WTC11 (cell line): ENCODE measurements at regions not wholly inside any gene's neighbourhood (a gene's known extent, or its start where the extent isn't known, plus 50 kb on each side); places are given as distances from the start of the nearest gene placed in this dataset.

Experiments
- ATAC-seq: fragments of 200-7000 bp; cut with Tn5 transposase; 2 replicates; pipeline ENCODE4 v1.10.0; 2021; ENCODE audit warnings: mild to moderate bottlenecking, moderate library complexity
- CTCF ChIA-PET: fragments of 300-600 bp; sonication (Branson Sonifier 250); formaldehyde crosslinking; loops from one replicate; lab custom pipeline; 2021; ENCODE audit warnings: antibody characterized with exemption; lab: Charles Lee
- POLR2A ChIA-PET: fragments of 350-600 bp; sonication (Branson Sonifier 250); formaldehyde crosslinking; loops from one replicate; lab custom pipeline; 2021; ENCODE audit warnings: antibody characterized with exemption; lab: Charles Lee
- DNase-seq: peaks from one replicate; pipeline ENCODE4 v3.0.0; 2021; ENCODE audit warnings: low spot score
- H3K27ac Mint-ChIP-seq: 2 replicates; pipeline ENCODE4 v1.8.0; 2021; ENCODE audit warnings: mixed read lengths
- H3K27me3 Mint-ChIP-seq: 2 replicates; pipeline ENCODE4 v1.8.0; 2021; ENCODE audit warnings: low read depth, mild to moderate bottlenecking, moderate library complexity, mixed read lengths
- H3K36me3 Mint-ChIP-seq: 2 replicates; pipeline ENCODE4 v1.8.0; 2021; ENCODE audit warnings: mixed read lengths
- H3K4me1 Mint-ChIP-seq: 2 replicates; pipeline ENCODE4 v1.8.0; 2022; ENCODE audit warnings: mixed read lengths
- H3K4me3 Mint-ChIP-seq: 2 replicates; pipeline ENCODE4 v1.8.0; 2021; ENCODE audit warnings: mild to moderate bottlenecking, moderate library complexity, mixed read lengths
- H3K9me3 Mint-ChIP-seq: 2 replicates; pipeline ENCODE4 v1.8.0; 2021; ENCODE audit warnings: mixed read lengths
- CREB1 ChIP-seq: sonication (generic); formaldehyde crosslinking; IDR thresholded peaks from 2 replicates; pipeline ENCODE4 v1.8.0; 2023; ENCODE audit warnings: mild to moderate bottlenecking, missing genetic modification reagents
- ESRRA ChIP-seq: sonication (generic); formaldehyde crosslinking; IDR thresholded peaks from 2 replicates; pipeline ENCODE4 v1.8.1; 2022; ENCODE audit warnings: mild to moderate bottlenecking, missing genetic modification reagents, borderline replicate concordance
- FOXP1 ChIP-seq: sonication (generic); formaldehyde crosslinking; IDR thresholded peaks from 2 replicates; pipeline ENCODE4 v1.8.0; 2022; ENCODE audit warnings: missing genetic modification reagents, mild to moderate bottlenecking, moderate library complexity, borderline replicate concordance
- GABPB1 ChIP-seq: sonication (generic); formaldehyde crosslinking; IDR thresholded peaks from 2 replicates; pipeline ENCODE4 v1.8.1; 2023; ENCODE audit warnings: mild to moderate bottlenecking, missing genetic modification reagents
- GTF2I ChIP-seq: fragments of 250-450 bp; sonication (Bioruptor Pico); conservative IDR thresholded peaks from 2 replicates; pipeline ENCODE4 v1.4.0; 2021; ENCODE audit warnings: mild to moderate bottlenecking
- KAT7 ChIP-seq: sonication (generic); formaldehyde crosslinking; IDR thresholded peaks from 2 replicates; pipeline ENCODE4 v1.8.1; 2023; ENCODE audit warnings: missing genetic modification reagents, mild to moderate bottlenecking, borderline replicate concordance
- RORB ChIP-seq: fragments of 250-450 bp; sonication (Bioruptor Pico); IDR thresholded peaks from 2 replicates; pipeline ENCODE4 v1.9.0; 2021; ENCODE audit warnings: mild to moderate bottlenecking
- TEAD4 ChIP-seq: sonication (generic); formaldehyde crosslinking; IDR thresholded peaks from 2 replicates; pipeline ENCODE4 v1.8.0; 2022; ENCODE audit warnings: mild to moderate bottlenecking, missing genetic modification reagents
- USF1 ChIP-seq: sonication (generic); formaldehyde crosslinking; IDR thresholded peaks from 2 replicates; pipeline ENCODE4 v1.8.0; 2022; ENCODE audit warnings: mild to moderate bottlenecking, missing genetic modification reagents
- ZNF121 ChIP-seq: sonication (generic); formaldehyde crosslinking; IDR thresholded peaks from 2 replicates; pipeline ENCODE4 v1.8.0; 2023; ENCODE audit warnings: missing genetic modification reagents
- ZNF219 ChIP-seq: sonication (generic); formaldehyde crosslinking; IDR thresholded peaks from 2 replicates; pipeline ENCODE4 v1.8.0; 2023; ENCODE audit warnings: missing genetic modification reagents, mild to moderate bottlenecking, borderline replicate concordance
- ZNF263 ChIP-seq: sonication (generic); formaldehyde crosslinking; IDR thresholded peaks from 2 replicates; pipeline ENCODE4 v1.8.1; 2022; ENCODE audit warnings: low read depth, mild to moderate bottlenecking, moderate library complexity, missing genetic modification reagents
- ZNF532 ChIP-seq: fragments of 250-450 bp; sonication (Bioruptor Pico); IDR thresholded peaks from 2 replicates; pipeline ENCODE4 v1.9.0; 2021; ENCODE audit warnings: mild to moderate bottlenecking, borderline replicate concordance
- ZSCAN18 ChIP-seq: fragments of 250-450 bp; sonication (Bioruptor Pico); IDR thresholded peaks from 2 replicates; pipeline ENCODE4 v2.1.2; 2022; ENCODE audit warnings: mild to moderate bottlenecking, moderate library complexity
- TF ChIP-seq, protein P1 (sequence below): sonication (generic); formaldehyde crosslinking; IDR thresholded peaks from 2 replicates; pipeline ENCODE4 v1.8.1; 2023; ENCODE audit warnings: mild to moderate bottlenecking, missing genetic modification reagents
- TF ChIP-seq, protein P2 (sequence below): fragments of 250-450 bp; sonication (Bioruptor Pico); conservative IDR thresholded peaks from 2 replicates; pipeline ENCODE4 v1.9.0; 2021; ENCODE audit warnings: mild to moderate bottlenecking
- TF ChIP-seq, protein P3 (sequence below): sonication (generic); formaldehyde crosslinking; conservative IDR thresholded peaks from 2 replicates; pipeline ENCODE4 v1.8.1; 2023; ENCODE audit warnings: mild to moderate bottlenecking, low read depth, missing genetic modification reagents, moderate library complexity
- TF ChIP-seq, protein P4 (sequence below): fragments of 200-600 bp; IDR thresholded peaks from 2 replicates; pipeline ENCODE4 v1.8.0; 2022; ENCODE audit warnings: antibody characterized with exemption

GRCh38 chr7:13217768-13218167, 530.3 kb downstream of the ARL4A start:
- Mint-ChIP-seq H3K36me3 (no peaks in the 10 kb centered on the region), H3K9me3 (peaks cover 12% of the 10 kb centered on the region), H3K4me3 (no peak overlapping the region), H3K27ac (no peak overlapping the region), H3K4me1 (no peaks in the 10 kb centered on the region), H3K27me3 (no peaks in the 10 kb centered on the region)
- no peak for DNase-seq
- no peak for TF ChIP-seq ESRRA (CRISPR knock-in tag)
- no peak for TF ChIP-seq GABPB1
- TF ChIP-seq ZSCAN18 (CRISPR knock-in tag): no peak
- TF ChIP-seq ZNF219 (CRISPR knock-in tag): no peak
- TF ChIP-seq RORB: no peak
- TF ChIP-seq, protein P1, sequence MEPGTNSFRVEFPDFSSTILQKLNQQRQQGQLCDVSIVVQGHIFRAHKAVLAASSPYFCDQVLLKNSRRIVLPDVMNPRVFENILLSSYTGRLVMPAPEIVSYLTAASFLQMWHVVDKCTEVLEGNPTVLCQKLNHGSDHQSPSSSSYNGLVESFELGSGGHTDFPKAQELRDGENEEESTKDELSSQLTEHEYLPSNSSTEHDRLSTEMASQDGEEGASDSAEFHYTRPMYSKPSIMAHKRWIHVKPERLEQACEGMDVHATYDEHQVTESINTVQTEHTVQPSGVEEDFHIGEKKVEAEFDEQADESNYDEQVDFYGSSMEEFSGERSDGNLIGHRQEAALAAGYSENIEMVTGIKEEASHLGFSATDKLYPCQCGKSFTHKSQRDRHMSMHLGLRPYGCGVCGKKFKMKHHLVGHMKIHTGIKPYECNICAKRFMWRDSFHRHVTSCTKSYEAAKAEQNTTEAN (CRISPR knock-in tag): no peak
- no peak for TF ChIP-seq FOXP1 (CRISPR knock-in tag)
- TF ChIP-seq ZNF263 (CRISPR knock-in tag): no peak
- TF ChIP-seq, protein P2, sequence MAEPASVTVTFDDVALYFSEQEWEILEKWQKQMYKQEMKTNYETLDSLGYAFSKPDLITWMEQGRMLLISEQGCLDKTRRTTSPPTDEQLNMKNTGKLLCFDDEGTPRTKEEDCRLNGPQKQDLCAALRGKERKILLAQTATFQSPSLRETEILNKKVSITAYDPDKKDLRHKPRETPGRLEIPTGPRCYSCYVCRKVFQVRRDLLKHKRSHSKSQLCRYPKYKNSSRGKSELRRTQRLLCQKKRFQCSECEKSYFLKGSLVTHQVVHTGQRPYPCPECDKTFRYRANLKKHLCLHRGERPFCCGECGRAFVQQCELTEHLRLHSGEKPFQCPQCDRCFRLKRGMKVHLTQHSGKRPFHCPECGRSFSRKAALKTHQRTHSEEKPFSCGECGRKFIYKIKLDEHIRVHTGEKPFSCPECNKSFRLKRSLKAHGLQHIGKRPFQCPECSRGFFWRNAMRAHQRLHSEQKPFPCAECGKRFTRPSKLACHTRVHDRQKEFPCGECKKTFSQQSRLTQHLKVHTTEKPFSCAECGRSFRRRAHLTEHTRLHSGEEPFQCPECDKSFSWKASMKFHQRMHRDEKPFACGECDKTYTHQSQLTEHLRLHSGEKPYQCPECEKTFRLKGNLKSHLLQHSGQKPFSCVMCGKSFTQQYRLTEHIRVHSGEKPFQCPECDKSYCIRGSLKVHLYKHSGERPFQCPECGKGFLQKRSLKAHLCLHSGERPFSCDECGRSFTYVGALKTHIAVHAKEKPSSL (CRISPR knock-in tag): no peak
- TF ChIP-seq KAT7: no peak
- no peak for TF ChIP-seq ZNF532 (CRISPR knock-in tag)
- no peak for TF ChIP-seq ZNF121 (CRISPR knock-in tag)
- no peak for TF ChIP-seq CREB1 (CRISPR knock-in tag)
- TF ChIP-seq, protein P3, sequence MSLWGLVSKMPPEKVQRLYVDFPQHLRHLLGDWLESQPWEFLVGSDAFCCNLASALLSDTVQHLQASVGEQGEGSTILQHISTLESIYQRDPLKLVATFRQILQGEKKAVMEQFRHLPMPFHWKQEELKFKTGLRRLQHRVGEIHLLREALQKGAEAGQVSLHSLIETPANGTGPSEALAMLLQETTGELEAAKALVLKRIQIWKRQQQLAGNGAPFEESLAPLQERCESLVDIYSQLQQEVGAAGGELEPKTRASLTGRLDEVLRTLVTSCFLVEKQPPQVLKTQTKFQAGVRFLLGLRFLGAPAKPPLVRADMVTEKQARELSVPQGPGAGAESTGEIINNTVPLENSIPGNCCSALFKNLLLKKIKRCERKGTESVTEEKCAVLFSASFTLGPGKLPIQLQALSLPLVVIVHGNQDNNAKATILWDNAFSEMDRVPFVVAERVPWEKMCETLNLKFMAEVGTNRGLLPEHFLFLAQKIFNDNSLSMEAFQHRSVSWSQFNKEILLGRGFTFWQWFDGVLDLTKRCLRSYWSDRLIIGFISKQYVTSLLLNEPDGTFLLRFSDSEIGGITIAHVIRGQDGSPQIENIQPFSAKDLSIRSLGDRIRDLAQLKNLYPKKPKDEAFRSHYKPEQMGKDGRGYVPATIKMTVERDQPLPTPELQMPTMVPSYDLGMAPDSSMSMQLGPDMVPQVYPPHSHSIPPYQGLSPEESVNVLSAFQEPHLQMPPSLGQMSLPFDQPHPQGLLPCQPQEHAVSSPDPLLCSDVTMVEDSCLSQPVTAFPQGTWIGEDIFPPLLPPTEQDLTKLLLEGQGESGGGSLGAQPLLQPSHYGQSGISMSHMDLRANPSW (CRISPR knock-in tag): no peak
- no peak for TF ChIP-seq GTF2I
- no peak for TF ChIP-seq TEAD4 (CRISPR knock-in tag)
- TF ChIP-seq, protein P4, sequence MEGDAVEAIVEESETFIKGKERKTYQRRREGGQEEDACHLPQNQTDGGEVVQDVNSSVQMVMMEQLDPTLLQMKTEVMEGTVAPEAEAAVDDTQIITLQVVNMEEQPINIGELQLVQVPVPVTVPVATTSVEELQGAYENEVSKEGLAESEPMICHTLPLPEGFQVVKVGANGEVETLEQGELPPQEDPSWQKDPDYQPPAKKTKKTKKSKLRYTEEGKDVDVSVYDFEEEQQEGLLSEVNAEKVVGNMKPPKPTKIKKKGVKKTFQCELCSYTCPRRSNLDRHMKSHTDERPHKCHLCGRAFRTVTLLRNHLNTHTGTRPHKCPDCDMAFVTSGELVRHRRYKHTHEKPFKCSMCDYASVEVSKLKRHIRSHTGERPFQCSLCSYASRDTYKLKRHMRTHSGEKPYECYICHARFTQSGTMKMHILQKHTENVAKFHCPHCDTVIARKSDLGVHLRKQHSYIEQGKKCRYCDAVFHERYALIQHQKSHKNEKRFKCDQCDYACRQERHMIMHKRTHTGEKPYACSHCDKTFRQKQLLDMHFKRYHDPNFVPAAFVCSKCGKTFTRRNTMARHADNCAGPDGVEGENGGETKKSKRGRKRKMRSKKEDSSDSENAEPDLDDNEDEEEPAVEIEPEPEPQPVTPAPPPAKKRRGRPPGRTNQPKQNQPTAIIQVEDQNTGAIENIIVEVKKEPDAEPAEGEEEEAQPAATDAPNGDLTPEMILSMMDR: no peak
- TF ChIP-seq USF1 (CRISPR knock-in tag): no peak
- ATAC-seq: no peak
- ChIA-PET POLR2A (no interaction called here), CTCF (no interaction called here)
